ENCODE measurements at regions not wholly inside any gene's neighbourhood (a gene's known extent, or its start where the extent isn't known, plus 50 kb on each side); places are given as distances from the start of the nearest gene placed in this dataset.

DNA sequence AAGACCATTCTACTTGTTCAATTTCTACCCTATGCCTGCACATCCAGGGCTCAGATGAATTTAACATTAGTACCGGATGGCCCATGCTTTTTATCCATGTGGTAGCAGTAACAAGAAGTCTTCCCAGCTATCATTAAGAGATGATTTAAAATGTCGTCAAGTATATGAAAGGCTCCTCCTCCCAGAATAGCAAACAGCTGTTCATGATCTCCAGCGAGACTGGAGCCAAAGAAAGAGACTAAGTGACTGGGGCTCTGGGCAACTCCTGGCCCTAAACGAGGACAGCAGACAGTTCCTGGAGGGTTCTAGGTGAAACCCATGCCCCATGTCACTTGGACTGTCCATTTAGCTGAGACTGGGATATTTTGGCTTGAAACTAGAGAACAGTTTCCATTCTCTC lies 160.8 kb downstream of the CDC5L start:
- intact Hi-C loops (cut with micrococcal nuclease; ENCODE audit: unreplicated experiment) = no loop called here
- H3K27me3 ChIP-seq (replicated peaks; ENCODE audit: control insufficient read depth, insufficient read depth, low read length) = 0 out of 2 replicates have a peak, but pooled peaks cover 1% of the 10 kb centered on the region
- TF ChIP-seq, protein P1, sequence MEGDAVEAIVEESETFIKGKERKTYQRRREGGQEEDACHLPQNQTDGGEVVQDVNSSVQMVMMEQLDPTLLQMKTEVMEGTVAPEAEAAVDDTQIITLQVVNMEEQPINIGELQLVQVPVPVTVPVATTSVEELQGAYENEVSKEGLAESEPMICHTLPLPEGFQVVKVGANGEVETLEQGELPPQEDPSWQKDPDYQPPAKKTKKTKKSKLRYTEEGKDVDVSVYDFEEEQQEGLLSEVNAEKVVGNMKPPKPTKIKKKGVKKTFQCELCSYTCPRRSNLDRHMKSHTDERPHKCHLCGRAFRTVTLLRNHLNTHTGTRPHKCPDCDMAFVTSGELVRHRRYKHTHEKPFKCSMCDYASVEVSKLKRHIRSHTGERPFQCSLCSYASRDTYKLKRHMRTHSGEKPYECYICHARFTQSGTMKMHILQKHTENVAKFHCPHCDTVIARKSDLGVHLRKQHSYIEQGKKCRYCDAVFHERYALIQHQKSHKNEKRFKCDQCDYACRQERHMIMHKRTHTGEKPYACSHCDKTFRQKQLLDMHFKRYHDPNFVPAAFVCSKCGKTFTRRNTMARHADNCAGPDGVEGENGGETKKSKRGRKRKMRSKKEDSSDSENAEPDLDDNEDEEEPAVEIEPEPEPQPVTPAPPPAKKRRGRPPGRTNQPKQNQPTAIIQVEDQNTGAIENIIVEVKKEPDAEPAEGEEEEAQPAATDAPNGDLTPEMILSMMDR (IDR thresholded peaks at IDR 0.05; ENCODE audit: insufficient read depth in 1 of 2, low read depth in 1 of 2, low read length in 1 of 2, severe bottlenecking in 1 of 2, unreplicated experiment in 1 of 2) = no peak
- no peaks in the 10 kb centered on the region for H3K4me1 ChIP-seq
- no peak overlapping the region for H3K4me3 Mint-ChIP-seq (ENCODE audit: unreplicated experiment)
- peaks cover 25% of the 10 kb centered on the region for H3K27me3 Mint-ChIP-seq (ENCODE audit: insufficient read depth, unreplicated experiment)
- no peak for DNase-seq
- ChIA-PET CTCF (interaction anchor here (1.1 kb wide), 1 partner anchor 73 kb away, joined by 3 read pairs; no protein-coding TSS in a partner anchor), POLR2A (no interaction called here)
- no peaks in the 10 kb centered on the region for H3K9me3 Mint-ChIP-seq (ENCODE audit: unreplicated experiment)
- H3K36me3 Mint-ChIP-seq (ENCODE audit: insufficient read depth, unreplicated experiment) = no peaks in the 10 kb centered on the region
- no peaks in the 10 kb centered on the region for H3K36me3 ChIP-seq (ENCODE audit: control insufficient read depth, insufficient read depth, low read length)
- no peak overlapping the region for H3K4me3 ChIP-seq (ENCODE audit: low read depth, low read length)
- no peaks in the 10 kb centered on the region for H3K4me1 Mint-ChIP-seq (ENCODE audit: low read depth, unreplicated experiment)
- no TSS peak for BruUV-seq (replicated peaks)
- no peak overlapping the region for H3K27ac Mint-ChIP-seq (ENCODE audit: unreplicated experiment)
- no peaks in the 10 kb centered on the region; the same call in 1 of the 2 replicates for H3K9me3 ChIP-seq

DNA sequence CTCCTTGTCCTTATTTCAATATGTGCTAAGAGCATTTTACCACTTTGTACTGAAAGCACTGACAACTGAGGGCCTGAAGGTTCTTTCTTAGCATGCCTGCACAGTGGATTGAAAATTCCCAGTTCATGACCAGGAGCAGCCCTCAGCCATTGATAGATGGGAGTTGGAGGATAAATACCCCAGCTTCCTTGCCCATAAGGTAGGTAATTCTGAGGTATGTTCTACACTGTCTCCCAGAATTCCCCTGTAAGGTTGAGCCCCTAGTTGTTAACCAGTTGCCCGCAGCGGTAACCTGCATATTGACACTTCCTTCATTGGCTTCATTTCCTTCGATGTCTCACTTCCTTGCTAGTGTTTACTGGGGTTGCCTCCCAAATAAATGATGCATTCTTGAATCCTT lies 162.0 kb downstream of the CDC5L start:
- H3K36me3 Mint-ChIP-seq (ENCODE audit: insufficient read depth, unreplicated experiment) = no peaks in the 10 kb centered on the region
- no peak overlapping the region for H3K27ac Mint-ChIP-seq (ENCODE audit: unreplicated experiment)
- H3K27me3 ChIP-seq (replicated peaks; ENCODE audit: control insufficient read depth, insufficient read depth, low read length) = 0 out of 2 replicates have a peak, but pooled peaks cover 1% of the 10 kb centered on the region
- no peak overlapping the region for H3K4me3 Mint-ChIP-seq (ENCODE audit: unreplicated experiment)
- TF ChIP-seq, protein P1 (IDR thresholded peaks at IDR 0.05; ENCODE audit: insufficient read depth in 1 of 2, low read depth in 1 of 2, low read length in 1 of 2, severe bottlenecking in 1 of 2, unreplicated experiment in 1 of 2) = no peak
- CTCF ChIA-PET = no interaction called here
- no peaks in the 10 kb centered on the region for H3K4me1 Mint-ChIP-seq (ENCODE audit: low read depth, unreplicated experiment)
- H3K36me3 ChIP-seq (ENCODE audit: control insufficient read depth, insufficient read depth, low read length) = no peaks in the 10 kb centered on the region
- H3K4me1 ChIP-seq = no peaks in the 10 kb centered on the region
- no peaks in the 10 kb centered on the region for H3K9me3 Mint-ChIP-seq (ENCODE audit: unreplicated experiment)
- no TSS peak for BruUV-seq (replicated peaks)
- DNase-seq = no peak
- POLR2A ChIA-PET = no interaction called here
- H3K27me3 Mint-ChIP-seq (ENCODE audit: insufficient read depth, unreplicated experiment) = peaks cover 25% of the 10 kb centered on the region
- no peak overlapping the region for H3K4me3 ChIP-seq (ENCODE audit: low read depth, low read length)
- intact Hi-C loops (cut with micrococcal nuclease; ENCODE audit: unreplicated experiment) = no loop called here
- no peaks in the 10 kb centered on the region; the same call in 1 of the 2 replicates for H3K9me3 ChIP-seq

DNA sequence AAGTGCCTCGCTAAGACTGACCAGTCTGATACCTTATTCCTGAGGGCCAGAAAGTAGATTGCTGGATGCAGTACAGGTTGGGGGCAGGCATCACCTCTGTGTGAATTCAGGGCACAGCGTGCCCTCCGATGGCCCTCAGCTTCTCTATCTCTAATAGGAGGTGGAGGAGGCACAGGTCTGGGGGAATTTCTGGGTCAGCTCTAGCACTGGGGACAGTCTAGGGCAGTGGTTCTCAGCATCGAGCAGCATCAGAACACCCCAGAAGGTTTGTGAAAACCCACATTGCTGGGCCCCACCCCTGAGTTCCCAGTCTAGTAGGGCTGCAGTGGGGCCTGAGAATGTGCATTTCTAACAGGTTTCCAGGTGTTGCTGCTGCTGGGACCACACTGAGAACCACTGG lies 166.7 kb downstream of the CDC5L start:
- Mint-ChIP-seq H3K27ac (ENCODE audit: unreplicated experiment) (no peak overlapping the region), H3K4me1 (ENCODE audit: low read depth, unreplicated experiment) (no peaks in the 10 kb centered on the region), H3K4me3 (ENCODE audit: unreplicated experiment) (no peak overlapping the region), H3K36me3 (ENCODE audit: insufficient read depth, unreplicated experiment) (no peaks in the 10 kb centered on the region), H3K9me3 (ENCODE audit: unreplicated experiment) (no peaks in the 10 kb centered on the region), H3K27me3 (ENCODE audit: insufficient read depth, unreplicated experiment) (peaks cover 14% of the 10 kb centered on the region)
- ChIA-PET CTCF (no interaction called here), POLR2A (no interaction called here)
- no peaks in the 10 kb centered on the region for H3K36me3 ChIP-seq (ENCODE audit: control insufficient read depth, insufficient read depth, low read length)
- H3K9me3 ChIP-seq = no peaks in the 10 kb centered on the region; the same call in 1 of the 2 replicates
- TF ChIP-seq, protein P1 (IDR thresholded peaks at IDR 0.05; ENCODE audit: insufficient read depth in 1 of 2, low read depth in 1 of 2, low read length in 1 of 2, severe bottlenecking in 1 of 2, unreplicated experiment in 1 of 2) = no peak
- DNase-seq = no peak
- H3K4me3 ChIP-seq (ENCODE audit: low read depth, low read length) = no peak overlapping the region
- H3K4me1 ChIP-seq = no peaks in the 10 kb centered on the region
- intact Hi-C loops (cut with micrococcal nuclease; ENCODE audit: unreplicated experiment) = no loop called here
- BruUV-seq (replicated peaks) = no TSS peak
- H3K27me3 ChIP-seq (replicated peaks; ENCODE audit: control insufficient read depth, insufficient read depth, low read length) = no peaks in the 10 kb centered on the region
